HepG2 (cell line): ENCODE measurements at regions not wholly inside any gene's neighbourhood (a gene's known extent, or its start where the extent isn't known, plus 50 kb on each side); places are given as distances from the start of the nearest gene placed in this dataset.

Experiments
- BRD4 ChIP-seq: sonication (generic); formaldehyde crosslinking; IDR thresholded peaks from 2 replicates; pipeline ENCODE4 v1.4.0; 2020; ENCODE audit warnings: missing genetic modification reagents
- ELF1 ChIP-seq: sonication (generic); formaldehyde crosslinking; IDR thresholded peaks from 2 replicates; pipeline ENCODE4 v1.4.0; 2020; ENCODE audit warnings: missing genetic modification reagents
- HNF4A ChIP-seq: sonication (generic); formaldehyde crosslinking; IDR thresholded peaks from 2 replicates; pipeline ENCODE4 v1.4.0; 2020; ENCODE audit warnings: missing genetic modification reagents
- JUN ChIP-seq: sonication (generic); formaldehyde crosslinking; IDR thresholded peaks from 2 replicates; pipeline ENCODE4 v1.4.0; 2020; ENCODE audit warnings: mild to moderate bottlenecking, missing genetic modification reagents
- KAT8 ChIP-seq: IDR thresholded peaks from 2 replicates; pipeline ENCODE4 v1.6.1; 2016; ENCODE audit warnings: missing genetic modification reagents, missing compliant biosample characterization
- KMT2A ChIP-seq: sonication (generic); formaldehyde crosslinking; IDR thresholded peaks from 2 replicates; pipeline ENCODE4 v1.4.0; 2020; ENCODE audit warnings: missing genetic modification reagents
- MXD1 ChIP-seq: sonication (generic); formaldehyde crosslinking; IDR thresholded peaks from 2 replicates; pipeline ENCODE4 v1.4.0; 2020; ENCODE audit warnings: mild to moderate bottlenecking, missing genetic modification reagents
- NR1H2 ChIP-seq: sonication (generic); formaldehyde crosslinking; IDR thresholded peaks from 2 replicates; pipeline ENCODE4 v1.8.1; 2022; ENCODE audit warnings: low read depth, missing genetic modification reagents, borderline replicate concordance
- PAX8 ChIP-seq: sonication (generic); formaldehyde crosslinking; IDR thresholded peaks from 2 replicates; pipeline ENCODE4 v1.8.0; 2022; ENCODE audit warnings: mild to moderate bottlenecking, missing genetic modification reagents, borderline replicate concordance
- PHB2 ChIP-seq: fragments of 450-650 bp; IDR thresholded peaks from 2 replicates; pipeline ENCODE4 v1.6.1; 2018; ENCODE audit not compliant: partially characterized antibody
- REXO4 ChIP-seq: sonication (generic); formaldehyde crosslinking; IDR thresholded peaks from 2 replicates; pipeline ENCODE4 v1.8.0; 2022; ENCODE audit warnings: missing genetic modification reagents, mild to moderate bottlenecking, borderline replicate concordance
- SKI ChIP-seq: fragments of 450-650 bp; IDR thresholded peaks from one replicate; pipeline ENCODE4 v1.6.1; 2018; ENCODE audit warnings: mild to moderate bottlenecking; ENCODE audit not compliant: partially characterized antibody
- ZNF225 ChIP-seq: sonication (generic); formaldehyde crosslinking; IDR thresholded peaks from 2 replicates; pipeline ENCODE4 v1.4.0; 2020; ENCODE audit warnings: mild to moderate bottlenecking, missing genetic modification reagents
- ZNF280D ChIP-seq: sonication (generic); formaldehyde crosslinking; IDR thresholded peaks from 2 replicates; pipeline ENCODE4 v1.5.1; 2020; ENCODE audit warnings: mild to moderate bottlenecking, missing genetic modification reagents
- ZNF335 ChIP-seq: sonication (generic); formaldehyde crosslinking; IDR thresholded peaks from 2 replicates; pipeline ENCODE4 v1.4.0; 2020; ENCODE audit warnings: missing genetic modification reagents
- ZNF407 ChIP-seq: sonication (generic); formaldehyde crosslinking; IDR thresholded peaks from one replicate; pipeline ENCODE4 v1.5.1; 2020; ENCODE audit warnings: mild to moderate bottlenecking, missing genetic modification reagents; ENCODE audit errors: not compliant biosample characterization
- ZNF441 ChIP-seq: sonication (generic); formaldehyde crosslinking; IDR thresholded peaks from 2 replicates; pipeline ENCODE4 v1.7.0; 2021; ENCODE audit warnings: missing genetic modification reagents, borderline replicate concordance
- TF ChIP-seq, protein P1 (sequence below): fragments of 450-650 bp; IDR thresholded peaks from 2 replicates; pipeline ENCODE4 v1.6.1; 2016

- peak; percentile 63; the same call in 1 of the 2 replicates for TF ChIP-seq ELF1 (CRISPR knock-in tag)
- no peak for TF ChIP-seq NR1H2 (CRISPR knock-in tag)
- TF ChIP-seq, protein P1, sequence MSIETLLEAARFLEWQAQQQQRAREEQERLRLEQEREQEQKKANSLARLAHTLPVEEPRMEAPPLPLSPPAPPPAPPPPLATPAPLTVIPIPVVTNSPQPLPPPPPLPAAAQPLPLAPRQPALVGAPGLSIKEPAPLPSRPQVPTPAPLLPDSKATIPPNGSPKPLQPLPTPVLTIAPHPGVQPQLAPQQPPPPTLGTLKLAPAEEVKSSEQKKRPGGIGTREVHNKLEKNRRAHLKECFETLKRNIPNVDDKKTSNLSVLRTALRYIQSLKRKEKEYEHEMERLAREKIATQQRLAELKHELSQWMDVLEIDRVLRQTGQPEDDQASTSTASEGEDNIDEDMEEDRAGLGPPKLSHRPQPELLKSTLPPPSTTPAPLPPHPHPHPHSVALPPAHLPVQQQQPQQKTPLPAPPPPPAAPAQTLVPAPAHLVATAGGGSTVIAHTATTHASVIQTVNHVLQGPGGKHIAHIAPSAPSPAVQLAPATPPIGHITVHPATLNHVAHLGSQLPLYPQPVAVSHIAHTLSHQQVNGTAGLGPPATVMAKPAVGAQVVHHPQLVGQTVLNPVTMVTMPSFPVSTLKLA: no peak
- peak; percentile 40; the same call in 1 of the 2 replicates for TF ChIP-seq KAT8 (CRISPR knock-in tag)
- no peak for TF ChIP-seq ZNF335 (CRISPR knock-in tag)
- TF ChIP-seq HNF4A (CRISPR knock-in tag): peak; percentile 97
- no peak for TF ChIP-seq REXO4 (CRISPR knock-in tag)
- TF ChIP-seq MXD1 (CRISPR knock-in tag): no peak
- TF ChIP-seq ZNF407 (CRISPR knock-in tag): no peak
- no peak for TF ChIP-seq PAX8
- TF ChIP-seq ZNF280D (CRISPR knock-in tag): no peak
- no peak for TF ChIP-seq SKI
- 0 out of 2 replicates have a peak, but pooled peaks have one; percentile 30 for TF ChIP-seq KMT2A (CRISPR knock-in tag)
- no peak for TF ChIP-seq PHB2
- no peak for TF ChIP-seq JUN (CRISPR knock-in tag)
- no peak for TF ChIP-seq ZNF225 (CRISPR knock-in tag)
- TF ChIP-seq BRD4 (CRISPR knock-in tag): peak; percentile 33; the same call in 1 of the 2 replicates
- no peak for TF ChIP-seq ZNF441 (CRISPR knock-in tag)
These were observed 63.0 kb upstream of the SELENOP start (continued) for GRCh38 chr5:42874621-42875198.
